WERI-Rb-1 (cell line): ENCODE measurements at regions not wholly inside any gene's neighbourhood (a gene's known extent, or its start where the extent isn't known, plus 50 kb on each side); places are given as distances from the start of the nearest gene placed in this dataset.

Source experiments
- DNase-seq: peaks from one replicate; pipeline ENCODE4 v3.0.0-alpha.2; 2020
- H3K27ac ChIP-seq: fragments of 250-450 bp; sonication (Bioruptor Pico); 2 replicates; pipeline ENCODE4 v1.5.1; 2020; ENCODE audit warnings: mild to moderate bottlenecking, moderate library complexity
- H3K27me3 ChIP-seq: fragments of 250-450 bp; sonication (Bioruptor Pico); 2 replicates; pipeline ENCODE4 v1.5.1; 2021; ENCODE audit warnings: mild to moderate bottlenecking, low read depth, moderate library complexity; ENCODE audit not compliant: insufficient read depth, severe bottlenecking
- H3K36me3 ChIP-seq: fragments of 250-450 bp; sonication (Bioruptor Pico); 2 replicates; pipeline ENCODE4 v1.5.1; 2020; ENCODE audit warnings: mild to moderate bottlenecking, moderate library complexity
- H3K4me3 ChIP-seq: 2 replicates; pipeline ENCODE4 v1.5.1; 2011; ENCODE audit warnings: low read depth, mild to moderate bottlenecking, control low read depth, low read length
- H3K9me3 ChIP-seq: fragments of 250-450 bp; sonication (Bioruptor Pico); 2 replicates; pipeline ENCODE4 v1.5.1; 2021; ENCODE audit warnings: mild to moderate bottlenecking, moderate library complexity; ENCODE audit not compliant: severe bottlenecking
- CTCF ChIP-seq: IDR thresholded peaks from 2 replicates; pipeline ENCODE4 v1.5.1; 2011; ENCODE audit warnings: low read depth, mild to moderate bottlenecking, control low read depth, inconsistent platforms, low read length

GRCh38 chr12:4106621-4107020 is 166.9 kb upstream of the CCND2 start:
- no peaks in the 10 kb centered on the region for H3K9me3 ChIP-seq
- H3K4me3 ChIP-seq = no peak overlapping the region
- TF ChIP-seq CTCF = no peak
- no peaks in the 10 kb centered on the region for H3K36me3 ChIP-seq
- H3K27ac ChIP-seq = no peak overlapping the region
- peaks cover 46% of the 10 kb centered on the region for H3K27me3 ChIP-seq
- DNase-seq = no peak

DNA sequence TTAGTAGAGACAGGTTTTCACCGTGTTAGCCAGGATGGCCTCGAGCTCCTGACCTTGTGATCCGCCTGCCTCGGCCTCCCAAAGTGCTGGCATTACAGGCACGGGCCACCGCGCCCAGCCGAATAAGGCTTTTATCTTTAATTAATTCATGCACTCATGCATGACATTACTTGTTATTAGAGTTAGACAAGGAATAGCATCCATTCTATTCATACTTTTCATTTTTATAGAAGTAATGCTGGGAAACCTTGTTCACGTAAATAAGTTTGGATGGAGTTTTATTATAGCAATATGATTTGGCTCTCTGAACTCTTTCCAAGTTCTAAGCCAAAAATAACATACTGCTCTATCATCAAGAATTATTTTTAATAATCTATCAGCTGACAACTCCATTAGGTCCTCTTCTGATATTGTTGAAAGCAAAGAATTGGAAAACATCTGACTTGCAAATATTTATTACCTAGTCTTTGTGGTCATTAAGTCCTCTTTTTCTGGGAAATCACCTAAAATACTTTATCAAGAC is 168.8 kb upstream of the CCND2 start:
- no peak for DNase-seq
- H3K36me3 ChIP-seq = no peaks in the 10 kb centered on the region
- no peaks in the 10 kb centered on the region for H3K9me3 ChIP-seq
- no peak overlapping the region for H3K27ac ChIP-seq
- peaks cover 46% of the 10 kb centered on the region for H3K27me3 ChIP-seq
- TF ChIP-seq CTCF = no peak
- H3K4me3 ChIP-seq = no peak overlapping the region

DNA sequence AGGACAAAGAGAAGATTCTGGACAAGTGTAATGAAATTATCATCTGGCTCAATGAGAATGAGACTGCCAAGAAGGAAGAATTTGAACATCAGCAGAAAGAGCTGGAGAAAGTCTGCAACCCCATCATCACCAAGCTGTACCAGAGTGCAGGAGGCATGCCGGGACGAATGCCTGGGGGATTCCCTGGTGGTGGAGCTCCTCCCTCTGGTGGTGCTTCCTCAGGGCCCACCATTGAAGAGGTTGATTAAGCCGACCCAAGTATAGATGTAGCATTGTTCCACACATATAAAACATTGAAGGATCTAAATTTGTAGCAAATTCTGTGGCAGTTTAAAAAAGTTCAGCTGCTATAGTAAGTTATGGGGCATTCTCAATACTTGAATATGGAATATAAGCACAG is 174.3 kb upstream of the CCND2 start:
- no peaks in the 10 kb centered on the region for H3K36me3 ChIP-seq
- H3K4me3 ChIP-seq = no peak overlapping the region
- no peak for DNase-seq

GRCh38 chr12:4091016-4091743 is 182.4 kb upstream of the CCND2 start:
- no peak for TF ChIP-seq CTCF
- no peak for DNase-seq

More for the DNA sequence above, 174.3 kb upstream of the CCND2 start:
- H3K27ac ChIP-seq = no peak overlapping the region
- no peak for TF ChIP-seq CTCF
- H3K27me3 ChIP-seq = peaks cover 18% of the 10 kb centered on the region
- H3K9me3 ChIP-seq = no peaks in the 10 kb centered on the region

GRCh38 chr12:4089956-4090355 is 183.6 kb upstream of the CCND2 start:
- TF ChIP-seq CTCF = no peak
- Histone ChIP-seq H3K27ac (no peak overlapping the region), H3K4me3 (no peak overlapping the region), H3K9me3 (no peaks in the 10 kb centered on the region), H3K36me3 (no peaks in the 10 kb centered on the region), H3K27me3 (peaks cover 20% of the 10 kb centered on the region)
- DNase-seq = no peak

More at GRCh38 chr12:4091016-4091743, 182.4 kb upstream of the CCND2 start:
- Histone ChIP-seq H3K27me3 (peaks cover 21% of the 10 kb centered on the region), H3K9me3 (no peaks in the 10 kb centered on the region), H3K4me3 (no peak overlapping the region), H3K36me3 (no peaks in the 10 kb centered on the region), H3K27ac (no peak overlapping the region)
